Adrenal gland (tissue), 9 donors: ENCODE measurements at regions not wholly inside any gene's neighbourhood (a gene's known extent, or its start where the extent isn't known, plus 50 kb on each side); places are given as distances from the start of the nearest gene placed in this dataset.

Experiments used
- DNase-seq, 7 donors: peaks; one replicate each; pipeline ENCODE4 v3.0.0-alpha.2; 2019 to 2020
- H3K27ac ChIP-seq, 5 donors: fragments of 200-600 bp; sonication (generic) in 4 of 5; 1 replicate in 3 of 5; 2 replicates in 2 of 5; pipeline versions ENCODE4 v1.5.1 to v1.8.0; 2016 to 2020; ENCODE audit warnings: mild to moderate bottlenecking in 1 of 5
- H3K27me3 ChIP-seq: fragments of 200-600 bp; 2 replicates; pipeline ENCODE4 v1.8.0; 2021
- H3K36me3 ChIP-seq, 2 donors: fragments of 200-600 bp; replicated peaks in 1 of 2; 1 replicate in 1 of 2; 2 replicates in 1 of 2; pipeline versions ENCODE4 v1.5.1 to v1.8.0; 2018 to 2022
- H3K4me1 ChIP-seq, 2 donors: fragments of 200-600 bp; replicated peaks in 1 of 2; 1 replicate in 1 of 2; 2 replicates in 1 of 2; pipeline versions ENCODE4 v1.5.1 to v1.8.0; 2018 to 2021
- H3K4me3 ChIP-seq, 4 donors: fragments of 200-600 bp; sonication (generic) in 3 of 4; one replicate each; pipeline ENCODE4 v1.5.1; 2016 to 2018
- H3K9me3 ChIP-seq, 3 donors: fragments of 200-600 bp; sonication (generic) in 1 of 3; replicated peaks in 1 of 3; 1 replicate in 2 of 3; 2 replicates in 1 of 3; pipeline versions ENCODE4 v1.5.1 to v1.8.0; 2016 to 2021
- CTCF ChIP-seq, 6 experiments: fragments of 450-650 bp in 4 of 6; fragments of 200-600 bp in 2 of 6; sonication (generic) in 1 of 6; IDR thresholded peaks; 1 replicate in 5 of 6; 2 replicates in 1 of 6; pipeline versions ENCODE4 v1.5.1 to v1.8.0; 2016 to 2021; ENCODE audit warnings: antibody characterized with exemption in 6 of 6, mild to moderate bottlenecking in 2 of 6, moderate library complexity in 1 of 6
- POLR2A ChIP-seq, 2 donors: fragments of 450-650 bp; IDR thresholded peaks; one replicate each; pipeline ENCODE4 v1.6.1; 2017; ENCODE audit warnings: antibody characterized with exemption in 2 of 2, mild to moderate bottlenecking in 2 of 2, moderate library complexity in 1 of 2
- WGBS, 4 donors: extraction: QIAGEN DNeasy Blood & Tissue Kit in 2 of 4; methylation state at CpG; one replicate each; pipeline versions ENCODE4 v1.1.5 to v1.1.7; 2013 to 2017; 5-methylcytosine and 5-hydroxymethylcytosine counted together
- intact Hi-C, 2 donors: fragments of 100-400 bp; cut with DNase I; formaldehyde crosslinking; loops; one replicate each; pipeline versions ENCODE4 v1.14.1 to v1.15.0; 2022 to 2023
- donor health status: healthy with polysubstance abuse.
- donor health status: Bipolar disorder and iron deficiency.
- donor health status: DM: yes; HTN: yes; CAD: no.
- donor health status: DM: no; HTN: no; CAD: no.
- donor health status: DM: no; HTN: no; CAD: no.

DNA sequence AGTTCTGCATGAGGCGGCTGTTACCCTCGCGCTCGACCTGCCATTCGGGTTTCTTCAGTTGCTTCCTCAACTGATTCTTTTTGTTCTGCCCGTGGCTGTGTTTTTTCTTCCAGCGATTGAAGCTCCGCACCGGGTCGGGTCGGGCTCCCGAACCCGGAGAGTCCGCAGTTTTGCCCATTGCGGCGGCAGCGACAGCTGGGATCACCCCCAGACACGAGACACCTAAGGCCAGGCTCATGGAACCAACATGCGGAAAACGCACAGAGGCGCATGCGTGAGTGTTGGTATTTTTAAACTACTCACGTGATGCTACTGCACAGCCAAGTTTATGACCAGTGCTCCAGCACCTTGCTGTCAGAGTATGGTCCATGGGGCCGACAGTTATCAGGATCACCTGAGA lies 100.0 kb downstream of the SPATA31D1 start:
- intact Hi-C loops = no loop called here
- Histone ChIP-seq H3K36me3 (no peaks in the 10 kb centered on the region), H3K9me3 (no peaks in the 10 kb centered on the region), H3K4me1 (no peaks in the 10 kb centered on the region), H3K27me3 (no peaks in the 10 kb centered on the region), H3K4me3 (no peak overlapping the region), H3K27ac (no peak overlapping the region)
- 95 to 98% (median 96%) methylated on average over 22 to 24 of the region's 24 CpGs for WGBS, 4 donors
- DNase-seq = no peak
- TF ChIP-seq CTCF (IDR thresholded peaks at IDR 0.05) = no peak
- TF ChIP-seq POLR2A (IDR thresholded peaks at IDR 0.05) = no peak

- Histone ChIP-seq H3K4me1 (no peaks in the 10 kb centered on the region), H3K27me3 (no peaks in the 10 kb centered on the region), H3K36me3 (no peaks in the 10 kb centered on the region), H3K4me3 (no peak overlapping the region), H3K9me3 (no peaks in the 10 kb centered on the region), H3K27ac (no peak overlapping the region)
- intact Hi-C loops = no loop called here
- TF ChIP-seq POLR2A (IDR thresholded peaks at IDR 0.05) = no peak
- no peak for TF ChIP-seq CTCF (IDR thresholded peaks at IDR 0.05)
- DNase-seq = no peak
- WGBS, 4 donors = 90 to 94% (median 92%) methylated on average over 2 of the region's 2 CpGs
Measured at GRCh38 chr9:82090046-82090445, 101.5 kb downstream of the SPATA31D1 start.

GRCh38 chr9:82091100-82091499 lies 102.5 kb downstream of the SPATA31D1 start:
- H3K4me1 ChIP-seq = no peaks in the 10 kb centered on the region
- no peak for TF ChIP-seq CTCF (IDR thresholded peaks at IDR 0.05)
- TF ChIP-seq POLR2A (IDR thresholded peaks at IDR 0.05) = no peak
- no peak for DNase-seq
- no peaks in the 10 kb centered on the region for H3K9me3 ChIP-seq
- no peaks in the 10 kb centered on the region for H3K36me3 ChIP-seq
- H3K4me3 ChIP-seq = no peak overlapping the region
- intact Hi-C loops = no loop called here
- WGBS, 4 donors = 92 to 100% (median 95%) methylated on average over 1 of the region's 1 CpG
- no peak overlapping the region for H3K27ac ChIP-seq
- no peaks in the 10 kb centered on the region for H3K27me3 ChIP-seq

GRCh38 chr9:82091610-82092009 lies 103.0 kb downstream of the SPATA31D1 start:
- WGBS, 4 donors = 82 to 92% (median 86%) methylated on average over 2 of the region's 2 CpGs
- no peaks in the 10 kb centered on the region for H3K36me3 ChIP-seq

More at GRCh38 chr9:82091610-82092009, 103.0 kb downstream of the SPATA31D1 start:
- intact Hi-C loops = no loop called here
- TF ChIP-seq POLR2A (IDR thresholded peaks at IDR 0.05) = no peak
- no peak for TF ChIP-seq CTCF (IDR thresholded peaks at IDR 0.05)
- Histone ChIP-seq H3K27ac (no peak overlapping the region), H3K27me3 (no peaks in the 10 kb centered on the region), H3K4me3 (no peak overlapping the region), H3K4me1 (no peaks in the 10 kb centered on the region), H3K9me3 (no peaks in the 10 kb centered on the region)
- no peak for DNase-seq
